Body of pancreas (tissue), 4 donors: ENCODE measurements at regions not wholly inside any gene's neighbourhood (a gene's known extent, or its start where the extent isn't known, plus 50 kb on each side); places are given as distances from the start of the nearest gene placed in this dataset.

ENCODE experiments used
- CTCF ChIP-seq, 7 experiments: fragments of 450-650 bp in 4 of 7; fragments of 200-600 bp in 3 of 7; sonication (generic) in 3 of 7; IDR thresholded peaks; one replicate each; pipeline ENCODE4 v1.5.1; 2016 to 2019; ENCODE audit warnings: antibody characterized with exemption in 7 of 7
- POLR2A ChIP-seq, 3 donors: fragments of 450-650 bp; IDR thresholded peaks; one replicate each; pipeline ENCODE4 v1.6.1; 2016; ENCODE audit warnings: antibody characterized with exemption in 3 of 3, mild to moderate bottlenecking in 2 of 3

- TF ChIP-seq CTCF (IDR thresholded peaks at IDR 0.05) (no peak), POLR2A (IDR thresholded peaks at IDR 0.05) (no peak)
These were observed 212.5 kb downstream of the GADD45G start for GRCh38 chr9:89817151-89817950.
